Body of pancreas (tissue), 4 donors: ENCODE measurements at regions not wholly inside any gene's neighbourhood (a gene's known extent, or its start where the extent isn't known, plus 50 kb on each side); places are given as distances from the start of the nearest gene placed in this dataset.

Experiments
- ATAC-seq: fragments of 150-250 bp; one replicate; pipeline ENCODE4 v1.9.1; 2016
- DNase-seq, 4 donors: peaks; one replicate each; pipeline ENCODE4 v3.0.0-alpha.2; 2019
- H3K27ac ChIP-seq, 4 donors: fragments of 200-600 bp; sonication (generic); 1 replicate in 3 of 4; 2 replicates in 1 of 4; pipeline versions ENCODE4 v1.5.1 to v1.6.1; 2016 to 2019; ENCODE audit warnings: mild to moderate bottlenecking in 1 of 4, mixed read lengths in 1 of 4, moderate library complexity in 1 of 4
- H3K27me3 ChIP-seq, 2 donors: fragments of 200-600 bp; sonication (generic); one replicate each; pipeline ENCODE4 v1.6.0; 2016; ENCODE audit warnings: mild to moderate bottlenecking in 1 of 2
- H3K36me3 ChIP-seq, 2 donors: fragments of 200-600 bp; sonication (generic); replicated peaks in 1 of 2; 2 replicates each; pipeline ENCODE4 v1.5.1; 2016; ENCODE audit warnings: low read depth in 2 of 2; ENCODE audit not compliant: insufficient read depth in 1 of 2
- H3K4me1 ChIP-seq: fragments of 200-600 bp; sonication (generic); one replicate; pipeline ENCODE4 v1.6.0; 2016
- H3K4me3 ChIP-seq, 2 donors: fragments of 200-600 bp; sonication (generic); 1 replicate in 1 of 2; 2 replicates in 1 of 2; pipeline ENCODE4 v1.5.1; 2016 to 2019
- H3K9me3 ChIP-seq, 3 donors: fragments of 200-600 bp; sonication (generic); 1 replicate in 2 of 3; 2 replicates in 1 of 3; pipeline ENCODE4 v1.5.1; 2016
- CTCF ChIP-seq, 7 experiments: fragments of 450-650 bp in 4 of 7; fragments of 200-600 bp in 3 of 7; sonication (generic) in 3 of 7; IDR thresholded peaks; one replicate each; pipeline ENCODE4 v1.5.1; 2016 to 2019; ENCODE audit warnings: antibody characterized with exemption in 7 of 7
- POLR2A ChIP-seq, 3 donors: fragments of 450-650 bp; IDR thresholded peaks; one replicate each; pipeline ENCODE4 v1.6.1; 2016; ENCODE audit warnings: antibody characterized with exemption in 3 of 3, mild to moderate bottlenecking in 2 of 3
- WGBS, 2 donors: methylation state at CpG; one replicate each; pipeline ENCODE4 v1.1.5; 2017; 5-methylcytosine and 5-hydroxymethylcytosine counted together
- intact Hi-C: fragments of 100-400 bp; cut with DNase I; formaldehyde crosslinking; loops from one replicate; pipeline ENCODE4 v1.15.1; 2023

DNA sequence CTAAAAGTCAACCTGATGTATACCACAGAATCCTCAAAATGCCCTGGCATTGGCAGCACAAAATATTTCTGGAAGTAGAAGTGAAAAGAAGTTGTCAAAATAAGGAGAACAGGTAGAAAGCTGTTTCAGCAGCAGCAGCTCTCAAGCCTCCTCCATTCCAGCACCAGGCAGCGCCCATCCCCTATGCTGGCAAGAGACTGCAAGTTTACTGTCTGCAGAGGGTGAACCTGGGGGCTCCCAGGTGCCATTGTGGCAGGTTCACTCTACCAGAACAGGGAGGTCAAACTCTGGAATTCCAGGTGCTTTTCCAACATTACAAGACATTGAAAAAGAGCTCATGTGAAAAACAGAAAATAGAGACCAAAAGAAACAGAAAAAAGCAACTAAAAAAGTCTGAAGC lies 128.8 kb upstream of the CTTNBP2NL start:
- ATAC-seq (no peak), DNase-seq (no peak)
- no peaks in the 10 kb centered on the region for H3K9me3 ChIP-seq
- H3K36me3 ChIP-seq = no peaks in the 10 kb centered on the region
- no peak overlapping the region for H3K4me3 ChIP-seq
- 79 to 93% methylated on average over 1 of the region's 1 CpG for WGBS, 2 donors
- intact Hi-C loops = no loop called here
- no peaks in the 10 kb centered on the region for H3K27me3 ChIP-seq
- H3K27ac ChIP-seq = no peak overlapping the region
- TF ChIP-seq POLR2A (IDR thresholded peaks at IDR 0.05) = no peak
- TF ChIP-seq CTCF (IDR thresholded peaks at IDR 0.05) = no peak
- H3K4me1 ChIP-seq = peaks cover 8% of the 10 kb centered on the region

GRCh38 chr1:112267929-112268328 lies 128.1 kb upstream of the CTTNBP2NL start:
- TF ChIP-seq POLR2A (IDR thresholded peaks at IDR 0.05) = no peak
- TF ChIP-seq CTCF (IDR thresholded peaks at IDR 0.05) = no peak
- H3K36me3 ChIP-seq = no peaks in the 10 kb centered on the region
- no peak overlapping the region for H3K4me3 ChIP-seq
- no peak overlapping the region for H3K27ac ChIP-seq
- peak; percentile 15 to 28 (median 20) for DNase-seq
- ATAC-seq = peak; percentile 35
- intact Hi-C loops = no loop called here
- peaks cover 8% of the 10 kb centered on the region for H3K4me1 ChIP-seq
- no peaks in the 10 kb centered on the region for H3K9me3 ChIP-seq
- no peaks in the 10 kb centered on the region for H3K27me3 ChIP-seq

- 61 to 65% methylated on average over 3 of the region's 3 CpGs for WGBS, 2 donors
- no peak for DNase-seq
- TF ChIP-seq POLR2A (IDR thresholded peaks at IDR 0.05) (no peak), CTCF (IDR thresholded peaks at IDR 0.05) (no peak)
- Histone ChIP-seq H3K36me3 (no peaks in the 10 kb centered on the region), H3K4me3 (no peak overlapping the region), H3K9me3 (no peaks in the 10 kb centered on the region), H3K4me1 (peaks cover 8% of the 10 kb centered on the region), H3K27ac (no peak overlapping the region), H3K27me3 (no peaks in the 10 kb centered on the region)
- intact Hi-C loops = no loop called here
- ATAC-seq = peak; percentile 15
These were observed 127.6 kb upstream of the CTTNBP2NL start for GRCh38 chr1:112268408-112268807.

DNA sequence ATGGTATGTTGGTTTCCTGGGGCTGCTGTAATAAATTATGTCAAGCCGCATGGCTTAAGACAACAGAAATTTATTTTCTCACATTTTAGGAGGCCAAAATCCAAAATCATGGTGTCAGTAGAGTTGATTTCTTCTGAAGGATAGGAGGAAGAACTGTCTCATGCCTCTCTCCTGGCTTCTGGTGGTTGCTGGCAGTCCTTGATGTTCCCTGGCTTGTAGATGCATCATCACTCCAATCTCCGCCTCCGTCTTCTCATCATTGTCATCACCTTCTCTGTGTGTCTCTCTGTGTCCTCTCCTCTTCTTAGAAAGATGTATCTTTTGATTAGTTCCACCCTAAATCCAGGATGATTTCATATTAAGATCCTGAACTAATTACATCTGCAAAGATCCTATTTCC lies 124.7 kb upstream of the CTTNBP2NL start:
- H3K9me3 ChIP-seq = peaks cover 0 to 13% (median 0%) of the 10 kb centered on the region in 3 donors
- 88 to 98% methylated on average over 3 of the region's 3 CpGs for WGBS, 2 donors
- no peak overlapping the region for H3K27ac ChIP-seq
- no peak for TF ChIP-seq CTCF (IDR thresholded peaks at IDR 0.05)
- no peak for TF ChIP-seq POLR2A (IDR thresholded peaks at IDR 0.05)
- H3K4me3 ChIP-seq = no peak overlapping the region
- peaks cover 8% of the 10 kb centered on the region for H3K4me1 ChIP-seq
- H3K27me3 ChIP-seq = no peaks in the 10 kb centered on the region
- DNase-seq = no peak
- H3K36me3 ChIP-seq = no peaks in the 10 kb centered on the region
- no peak for ATAC-seq
- intact Hi-C loops = no loop called here

DNA sequence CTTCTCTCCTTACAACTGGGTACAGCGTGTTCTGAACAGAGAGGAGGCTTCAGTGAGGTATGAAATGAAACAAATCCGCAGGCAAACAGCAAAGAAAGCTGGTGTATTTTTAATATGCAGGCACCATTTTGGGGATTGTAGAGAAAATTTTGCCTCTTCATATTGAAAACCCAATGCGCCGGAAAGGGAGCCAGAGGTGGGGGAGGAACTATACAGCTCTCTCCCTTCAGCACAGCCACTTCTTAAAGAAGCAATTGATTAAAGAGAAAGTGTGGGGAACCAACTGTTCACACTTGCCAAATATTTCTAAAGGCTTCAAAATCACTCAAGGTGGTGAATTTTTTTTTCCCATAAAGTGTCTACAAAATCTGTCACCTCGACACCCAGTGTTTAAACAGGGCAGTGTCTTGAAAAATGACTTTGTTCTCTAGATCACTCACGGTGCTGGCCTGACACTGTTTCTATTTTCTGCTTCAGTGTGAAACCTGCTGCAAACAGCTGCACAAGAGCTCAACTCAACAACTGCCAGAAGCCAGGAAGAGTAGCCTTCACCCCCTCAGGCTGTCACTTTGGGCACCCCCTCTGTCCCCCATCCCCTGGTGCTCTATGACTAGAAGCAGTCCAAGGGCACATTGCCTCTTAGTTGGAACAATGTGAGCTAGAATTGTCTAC lies 123.8 kb upstream of the CTTNBP2NL start:
- Histone ChIP-seq H3K36me3 (no peaks in the 10 kb centered on the region), H3K4me1 (peaks cover 8% of the 10 kb centered on the region), H3K9me3 (peaks cover 0 to 13% (median 0%) of the 10 kb centered on the region in 3 donors), H3K27me3 (no peaks in the 10 kb centered on the region), H3K4me3 (no peak overlapping the region), H3K27ac (no peak overlapping the region)
- DNase-seq = no peak
- no peak for ATAC-seq
- intact Hi-C loops = no loop called here
- no peak for TF ChIP-seq POLR2A (IDR thresholded peaks at IDR 0.05)
- no peak for TF ChIP-seq CTCF (IDR thresholded peaks at IDR 0.05)
- WGBS, 2 donors = 52 to 62% methylated on average over 6 of the region's 6 CpGs
